ENCODE measurements at regions not wholly inside any gene's neighbourhood (a gene's known extent, or its start where the extent isn't known, plus 50 kb on each side); places are given as distances from the start of the nearest gene placed in this dataset.

DNA sequence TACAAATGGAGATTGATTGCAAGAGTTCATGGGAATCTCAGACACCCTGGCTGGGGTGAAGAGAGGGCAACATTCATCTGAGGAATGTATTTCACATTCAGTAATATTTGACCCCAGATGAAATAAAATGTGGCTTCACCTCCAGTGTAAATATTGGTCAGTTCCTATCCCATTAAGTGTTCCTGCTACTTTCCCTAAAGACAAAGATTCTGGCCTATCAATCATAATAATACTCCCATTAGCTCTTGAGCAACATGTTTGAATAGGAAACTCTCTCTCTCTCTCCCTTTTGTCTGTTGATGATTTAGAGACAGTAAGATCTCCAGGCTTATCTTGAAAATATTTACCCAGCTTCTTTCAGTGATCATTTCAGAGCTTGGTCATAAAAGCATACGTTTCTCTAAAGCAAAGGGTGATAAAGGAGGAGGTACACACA lies 70.1 kb downstream of the KCNJ2 start:
- H3K36me3 Mint-ChIP-seq (ENCODE audit: unreplicated experiment), result no peaks in the 10 kb centered on the region

DNA sequence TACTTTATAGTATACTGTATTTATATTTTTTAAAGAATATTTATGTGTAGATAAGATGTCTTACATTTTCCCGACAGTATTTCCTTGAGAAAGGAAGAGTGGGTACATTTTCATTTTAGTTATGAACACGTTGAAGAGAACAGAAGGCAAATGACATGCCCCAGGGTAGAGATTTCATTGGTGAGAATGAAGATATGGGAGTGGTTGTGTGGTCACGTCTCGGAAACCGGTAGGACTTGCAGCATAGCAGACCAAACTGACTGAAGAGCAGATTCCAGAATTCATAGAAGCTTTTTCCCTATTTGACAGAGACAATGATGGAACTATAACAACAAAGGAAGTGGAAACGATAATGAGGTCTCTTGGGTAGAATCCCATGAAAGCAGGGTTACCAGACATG lies 71.7 kb downstream of the KCNJ2 start:
- no peaks in the 10 kb centered on the region for H3K36me3 Mint-ChIP-seq (ENCODE audit: unreplicated experiment)
- TF ChIP-seq, protein P1, sequence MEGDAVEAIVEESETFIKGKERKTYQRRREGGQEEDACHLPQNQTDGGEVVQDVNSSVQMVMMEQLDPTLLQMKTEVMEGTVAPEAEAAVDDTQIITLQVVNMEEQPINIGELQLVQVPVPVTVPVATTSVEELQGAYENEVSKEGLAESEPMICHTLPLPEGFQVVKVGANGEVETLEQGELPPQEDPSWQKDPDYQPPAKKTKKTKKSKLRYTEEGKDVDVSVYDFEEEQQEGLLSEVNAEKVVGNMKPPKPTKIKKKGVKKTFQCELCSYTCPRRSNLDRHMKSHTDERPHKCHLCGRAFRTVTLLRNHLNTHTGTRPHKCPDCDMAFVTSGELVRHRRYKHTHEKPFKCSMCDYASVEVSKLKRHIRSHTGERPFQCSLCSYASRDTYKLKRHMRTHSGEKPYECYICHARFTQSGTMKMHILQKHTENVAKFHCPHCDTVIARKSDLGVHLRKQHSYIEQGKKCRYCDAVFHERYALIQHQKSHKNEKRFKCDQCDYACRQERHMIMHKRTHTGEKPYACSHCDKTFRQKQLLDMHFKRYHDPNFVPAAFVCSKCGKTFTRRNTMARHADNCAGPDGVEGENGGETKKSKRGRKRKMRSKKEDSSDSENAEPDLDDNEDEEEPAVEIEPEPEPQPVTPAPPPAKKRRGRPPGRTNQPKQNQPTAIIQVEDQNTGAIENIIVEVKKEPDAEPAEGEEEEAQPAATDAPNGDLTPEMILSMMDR (IDR thresholded peaks at IDR 0.05; ENCODE audit: partially characterized antibody, unreplicated experiment), result no peak
- no peak overlapping the region for H3K27ac Mint-ChIP-seq (ENCODE audit: unreplicated experiment)
- no peaks in the 10 kb centered on the region for H3K9me3 Mint-ChIP-seq (ENCODE audit: unreplicated experiment)
- H3K4me3 Mint-ChIP-seq (ENCODE audit: unreplicated experiment), result no peak overlapping the region
- H3K27me3 Mint-ChIP-seq (ENCODE audit: unreplicated experiment), result no peaks in the 10 kb centered on the region
- no peak for DNase-seq
- no peaks in the 10 kb centered on the region for H3K4me1 Mint-ChIP-seq (ENCODE audit: low read depth, unreplicated experiment)

More for the DNA sequence above, 70.1 kb downstream of the KCNJ2 start:
- peaks cover 2% of the 10 kb centered on the region for H3K9me3 Mint-ChIP-seq (ENCODE audit: unreplicated experiment)
- no peaks in the 10 kb centered on the region for H3K27me3 Mint-ChIP-seq (ENCODE audit: unreplicated experiment)
- no peaks in the 10 kb centered on the region for H3K4me1 Mint-ChIP-seq (ENCODE audit: low read depth, unreplicated experiment)
- H3K4me3 Mint-ChIP-seq (ENCODE audit: unreplicated experiment), result no peak overlapping the region
- TF ChIP-seq, protein P1 (IDR thresholded peaks at IDR 0.05; ENCODE audit: partially characterized antibody, unreplicated experiment), result no peak
- no peak for DNase-seq
- no peak overlapping the region for H3K27ac Mint-ChIP-seq (ENCODE audit: unreplicated experiment)

DNA sequence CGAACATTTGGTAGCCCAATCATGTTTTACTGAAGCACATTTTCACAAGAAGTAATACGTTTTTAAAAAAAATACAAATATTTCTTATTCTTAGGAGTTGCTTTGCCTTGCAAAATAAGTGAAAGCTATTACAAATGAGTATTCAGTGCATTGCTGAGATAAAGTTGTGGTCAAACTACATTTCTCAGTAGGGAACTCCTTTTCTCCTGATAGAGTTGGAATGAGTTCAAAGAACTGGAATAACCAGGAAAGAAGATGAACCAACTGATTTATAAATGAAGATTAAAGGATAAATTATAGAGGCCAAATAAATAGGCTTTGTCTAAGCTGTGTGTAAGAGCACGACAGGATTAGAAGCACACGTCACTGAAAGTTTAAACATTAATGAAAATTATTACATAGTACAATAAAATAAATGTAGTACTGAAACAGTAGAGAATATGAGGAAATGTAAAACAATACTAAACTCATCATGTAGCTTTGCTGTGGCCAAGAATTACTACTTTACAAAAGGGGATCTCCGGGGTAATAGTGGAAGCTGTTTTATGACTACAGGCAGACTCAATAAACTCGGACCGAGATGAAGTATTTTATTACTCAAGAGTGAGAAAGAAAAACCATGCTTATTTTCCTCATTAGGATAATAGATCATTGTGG lies 73.6 kb downstream of the KCNJ2 start:
- H3K27me3 Mint-ChIP-seq (ENCODE audit: unreplicated experiment), result no peaks in the 10 kb centered on the region
- no peaks in the 10 kb centered on the region for H3K36me3 Mint-ChIP-seq (ENCODE audit: unreplicated experiment)
- H3K27ac Mint-ChIP-seq (ENCODE audit: unreplicated experiment), result no peak overlapping the region
- H3K4me3 Mint-ChIP-seq (ENCODE audit: unreplicated experiment), result no peak overlapping the region
- no peaks in the 10 kb centered on the region for H3K4me1 Mint-ChIP-seq (ENCODE audit: low read depth, unreplicated experiment)
- no peak for DNase-seq
- TF ChIP-seq, protein P1 (IDR thresholded peaks at IDR 0.05; ENCODE audit: partially characterized antibody, unreplicated experiment), result no peak
- no peaks in the 10 kb centered on the region for H3K9me3 Mint-ChIP-seq (ENCODE audit: unreplicated experiment)

DNA sequence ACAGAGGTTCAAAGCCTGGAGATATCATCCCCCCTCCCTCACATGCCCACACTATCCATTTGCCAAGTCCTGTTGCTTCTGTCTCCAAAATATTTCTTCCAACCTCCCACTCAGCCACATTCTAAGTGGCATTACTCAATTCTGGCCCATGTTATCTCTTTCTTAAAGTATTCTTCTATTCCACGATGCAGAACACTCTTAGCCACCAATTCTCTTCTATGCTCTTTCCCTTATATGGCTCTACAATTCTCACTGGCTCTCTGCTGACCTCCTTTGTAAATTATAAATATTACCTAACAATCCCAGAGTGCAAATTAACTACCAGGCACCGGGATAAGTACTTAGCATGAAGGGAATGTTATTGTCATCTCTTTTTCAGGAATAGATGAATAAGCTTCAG lies 82.4 kb downstream of the KCNJ2 start:
- no peak for DNase-seq
- TF ChIP-seq, protein P1 (IDR thresholded peaks at IDR 0.05; ENCODE audit: partially characterized antibody, unreplicated experiment), result no peak
- no peaks in the 10 kb centered on the region for H3K27me3 Mint-ChIP-seq (ENCODE audit: unreplicated experiment)
- no peaks in the 10 kb centered on the region for H3K9me3 Mint-ChIP-seq (ENCODE audit: unreplicated experiment)
- no peak overlapping the region for H3K4me3 Mint-ChIP-seq (ENCODE audit: unreplicated experiment)
- H3K4me1 Mint-ChIP-seq (ENCODE audit: low read depth, unreplicated experiment), result no peaks in the 10 kb centered on the region
- H3K27ac Mint-ChIP-seq (ENCODE audit: unreplicated experiment), result no peak overlapping the region
- no peaks in the 10 kb centered on the region for H3K36me3 Mint-ChIP-seq (ENCODE audit: unreplicated experiment)

DNA sequence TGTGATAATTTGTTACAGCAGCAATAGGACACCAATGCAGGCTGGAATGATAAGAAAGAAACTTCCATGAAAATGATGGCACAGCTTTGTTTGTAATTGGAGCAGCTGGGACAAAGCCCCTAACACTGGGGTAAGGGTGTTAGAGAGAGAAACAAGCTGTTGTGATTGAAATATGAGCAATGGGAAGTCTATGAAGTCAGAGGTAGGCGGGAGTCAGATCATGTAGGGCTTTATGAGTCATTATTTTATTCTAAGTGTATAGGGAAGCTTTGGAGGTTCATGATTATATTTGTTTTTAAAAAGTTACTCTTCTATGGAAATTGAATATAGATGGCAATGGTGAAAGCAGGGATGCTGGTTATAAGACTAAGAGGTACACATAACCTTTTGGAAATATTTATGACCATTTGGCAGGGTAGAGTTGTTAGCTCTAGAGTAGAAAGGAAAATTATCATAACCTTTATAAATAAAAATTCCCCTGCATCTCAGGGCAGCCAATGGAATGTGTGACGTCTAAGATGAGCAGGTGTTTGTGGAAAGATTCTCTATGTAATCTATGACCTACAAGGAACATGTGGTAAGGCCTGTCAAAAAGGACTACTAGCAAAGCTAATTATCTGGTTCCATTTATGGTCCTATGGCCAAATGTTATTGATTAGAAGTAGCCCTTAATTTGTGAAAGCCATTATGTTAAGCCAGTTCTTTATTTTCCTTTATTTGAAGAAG lies 85.6 kb downstream of the KCNJ2 start:
- H3K9me3 Mint-ChIP-seq (ENCODE audit: unreplicated experiment), result no peaks in the 10 kb centered on the region
- no peaks in the 10 kb centered on the region for H3K36me3 Mint-ChIP-seq (ENCODE audit: unreplicated experiment)
- H3K27me3 Mint-ChIP-seq (ENCODE audit: unreplicated experiment), result no peaks in the 10 kb centered on the region
- H3K27ac Mint-ChIP-seq (ENCODE audit: unreplicated experiment), result no peak overlapping the region
- DNase-seq, result no peak
- no peak overlapping the region for H3K4me3 Mint-ChIP-seq (ENCODE audit: unreplicated experiment)
- no peaks in the 10 kb centered on the region for H3K4me1 Mint-ChIP-seq (ENCODE audit: low read depth, unreplicated experiment)
- TF ChIP-seq, protein P1 (IDR thresholded peaks at IDR 0.05; ENCODE audit: partially characterized antibody, unreplicated experiment), result no peak

Data from glutamatergic neuron (in vitro differentiated cells).